MM.1S (cell line): ENCODE measurements at regions not wholly inside any gene's neighbourhood (a gene's known extent, or its start where the extent isn't known, plus 50 kb on each side); places are given as distances from the start of the nearest gene placed in this dataset.

Experiments
- DNase-seq: peaks from one replicate; pipeline ENCODE4 v3.0.0-alpha.2; 2015
- H2AFZ ChIP-seq: fragments of 300-600 bp; sonication (generic); 2 replicates; pipeline ENCODE4 v1.6.0; 2016; ENCODE audit warnings: antibody characterized with exemption, low read length
- H3F3A ChIP-seq: fragments of 300-600 bp; sonication (generic); 2 replicates; pipeline ENCODE4 v1.6.1; 2016; ENCODE audit warnings: mild to moderate bottlenecking, antibody characterized with exemption, low read length, moderate library complexity, mixed read lengths; ENCODE audit not compliant: insufficient read depth
- H3K27ac ChIP-seq: fragments of 300-600 bp; sonication (generic); 2 replicates; pipeline ENCODE4 v1.5.1; 2016; ENCODE audit warnings: mild to moderate bottlenecking, low read length
- H3K27me3 ChIP-seq: fragments of 300-600 bp; sonication (generic); replicated peaks from 2 replicates; pipeline ENCODE4 v1.6.0; 2016; ENCODE audit warnings: low read length; ENCODE audit not compliant: insufficient read depth
- H3K36me3 ChIP-seq: fragments of 300-600 bp; sonication (generic); replicated peaks from 2 replicates; pipeline ENCODE4 v1.6.1; 2016; ENCODE audit warnings: mild to moderate bottlenecking, low read length, mixed read lengths; ENCODE audit not compliant: insufficient read depth
- H3K4me1 ChIP-seq: fragments of 300-600 bp; sonication (generic); 2 replicates; pipeline ENCODE4 v1.6.1; 2016; ENCODE audit warnings: low read length, mixed read lengths
- H3K4me2 ChIP-seq: fragments of 300-600 bp; sonication (generic); 2 replicates; pipeline ENCODE4 v1.6.0; 2016; ENCODE audit warnings: low read depth, low read length
- H3K4me3 ChIP-seq: fragments of 300-600 bp; sonication (generic); 2 replicates; pipeline ENCODE4 v1.5.1; 2016; ENCODE audit warnings: low read length, mixed read lengths
- H3K79me2 ChIP-seq: fragments of 300-600 bp; sonication (generic); 2 replicates; pipeline ENCODE4 v1.6.1; 2016; ENCODE audit warnings: mixed run types, low read length, mixed read lengths
- H3K9ac ChIP-seq: fragments of 300-600 bp; sonication (generic); 2 replicates; pipeline ENCODE4 v1.6.1; 2016; ENCODE audit warnings: low read length, mixed read lengths
- H3K9me2 ChIP-seq: fragments of 300-600 bp; sonication (generic); replicated peaks from 2 replicates; pipeline ENCODE4 v1.6.1; 2016; ENCODE audit warnings: mild to moderate bottlenecking, low read length, mixed read lengths; ENCODE audit not compliant: insufficient read depth
- H3K9me3 ChIP-seq: fragments of 300-600 bp; sonication (generic); replicated peaks from 2 replicates; pipeline ENCODE4 v1.6.1; 2016; ENCODE audit warnings: mild to moderate bottlenecking, low read length, mixed read lengths; ENCODE audit not compliant: insufficient read depth
- H4K20me1 ChIP-seq: fragments of 300-600 bp; sonication (generic); 2 replicates; pipeline ENCODE4 v1.6.1; 2016; ENCODE audit warnings: mild to moderate bottlenecking, low read length, moderate library complexity, mixed read lengths; ENCODE audit not compliant: insufficient read depth
- EZH2 ChIP-seq: fragments of 300-600 bp; sonication (generic); optimal IDR thresholded peaks from 2 replicates; pipeline ENCODE3; 2017; ENCODE audit warnings: low read depth, mild to moderate bottlenecking, antibody characterized with exemption, low read length, mixed read lengths
- EZH2phosphoT487 ChIP-seq: fragments of 300-600 bp; sonication (generic); IDR thresholded peaks from 2 replicates; pipeline ENCODE4 v1.6.1; 2018; ENCODE audit warnings: antibody characterized with exemption, low read length
- TF ChIP-seq, protein P1 (sequence below): fragments of 300-600 bp; sonication (generic); IDR thresholded peaks from 2 replicates; pipeline ENCODE4 v1.5.1; 2016; ENCODE audit warnings: antibody characterized with exemption, low read length, mixed read lengths

DNA sequence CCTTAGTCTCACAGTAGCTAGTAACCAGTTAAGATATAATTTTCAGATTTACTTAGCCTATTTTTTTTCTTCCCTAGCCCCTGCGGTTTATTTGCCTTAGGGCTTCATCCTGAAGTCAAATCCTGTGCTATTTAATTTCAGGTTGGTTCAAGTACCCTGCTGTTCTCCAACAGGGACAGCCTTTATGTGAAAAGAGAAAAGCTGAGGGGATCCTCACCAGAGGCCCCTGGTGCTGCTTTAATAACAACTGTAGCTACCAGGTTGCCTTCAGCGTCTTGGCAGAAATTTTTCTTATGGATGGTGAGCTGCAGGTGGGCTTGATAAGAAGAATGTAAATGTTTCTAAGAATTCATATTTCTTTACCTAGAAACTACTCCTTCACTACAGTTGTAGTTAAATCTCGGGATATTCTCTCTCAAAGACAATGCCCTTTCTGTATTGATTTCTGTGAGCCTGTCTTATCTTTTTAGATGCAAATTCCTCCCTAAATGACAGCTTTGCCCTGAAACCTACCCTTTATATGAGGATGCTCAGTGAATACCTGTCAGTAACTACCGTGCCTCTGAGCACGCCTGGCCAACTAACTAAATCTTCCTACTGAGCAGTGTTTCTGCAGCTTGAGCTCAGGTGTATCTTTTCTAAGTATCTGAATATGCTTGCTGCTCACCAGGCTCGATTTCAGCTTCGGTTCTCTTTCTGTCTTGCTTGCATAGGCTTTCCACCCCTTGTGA is 320.5 kb downstream of the MMUT start:
- Histone ChIP-seq H3F3A (no peaks in the 10 kb centered on the region), H4K20me1 (no peaks in the 10 kb centered on the region), H3K9me3 (no peaks in the 10 kb centered on the region), H3K9ac (no peak overlapping the region), H3K4me1 (no peaks in the 10 kb centered on the region), H3K9me2 (no peaks in the 10 kb centered on the region), H3K4me3 (no peak overlapping the region), H3K79me2 (no peaks in the 10 kb centered on the region), H2AFZ (no peak overlapping the region), H3K36me3 (no peaks in the 10 kb centered on the region), H3K4me2 (no peak overlapping the region), H3K27ac (no peak overlapping the region), H3K27me3 (no peaks in the 10 kb centered on the region)
- TF ChIP-seq, protein P1, sequence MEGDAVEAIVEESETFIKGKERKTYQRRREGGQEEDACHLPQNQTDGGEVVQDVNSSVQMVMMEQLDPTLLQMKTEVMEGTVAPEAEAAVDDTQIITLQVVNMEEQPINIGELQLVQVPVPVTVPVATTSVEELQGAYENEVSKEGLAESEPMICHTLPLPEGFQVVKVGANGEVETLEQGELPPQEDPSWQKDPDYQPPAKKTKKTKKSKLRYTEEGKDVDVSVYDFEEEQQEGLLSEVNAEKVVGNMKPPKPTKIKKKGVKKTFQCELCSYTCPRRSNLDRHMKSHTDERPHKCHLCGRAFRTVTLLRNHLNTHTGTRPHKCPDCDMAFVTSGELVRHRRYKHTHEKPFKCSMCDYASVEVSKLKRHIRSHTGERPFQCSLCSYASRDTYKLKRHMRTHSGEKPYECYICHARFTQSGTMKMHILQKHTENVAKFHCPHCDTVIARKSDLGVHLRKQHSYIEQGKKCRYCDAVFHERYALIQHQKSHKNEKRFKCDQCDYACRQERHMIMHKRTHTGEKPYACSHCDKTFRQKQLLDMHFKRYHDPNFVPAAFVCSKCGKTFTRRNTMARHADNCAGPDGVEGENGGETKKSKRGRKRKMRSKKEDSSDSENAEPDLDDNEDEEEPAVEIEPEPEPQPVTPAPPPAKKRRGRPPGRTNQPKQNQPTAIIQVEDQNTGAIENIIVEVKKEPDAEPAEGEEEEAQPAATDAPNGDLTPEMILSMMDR: no peak
- no peak for TF ChIP-seq EZH2phosphoT487
- TF ChIP-seq EZH2: no peak
- no peak for DNase-seq

DNA sequence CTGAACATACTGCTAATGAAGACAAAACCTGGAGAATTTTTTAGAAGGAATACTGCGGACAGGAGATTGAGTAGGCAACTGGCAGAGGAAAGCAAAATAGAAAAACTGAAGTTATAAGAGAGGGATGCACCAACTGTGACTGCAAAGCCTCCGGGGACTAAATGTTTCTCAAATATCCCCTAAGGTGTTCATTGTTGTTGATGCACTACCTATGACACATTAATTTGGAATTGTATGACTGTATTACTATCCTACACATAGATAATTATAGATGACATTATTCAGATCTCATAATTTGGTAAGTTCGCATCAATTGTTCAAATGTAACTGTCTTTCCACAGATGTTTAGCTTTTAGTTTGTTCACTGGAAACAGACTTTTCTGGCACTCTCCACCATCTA is 341.1 kb downstream of the MMUT start:
- Histone ChIP-seq H3K79me2 (no peaks in the 10 kb centered on the region), H3K9ac (no peak overlapping the region), H3K27me3 (no peaks in the 10 kb centered on the region), H3K27ac (no peak overlapping the region), H3K4me3 (no peak overlapping the region), H3F3A (no peaks in the 10 kb centered on the region), H4K20me1 (no peaks in the 10 kb centered on the region), H2AFZ (no peak overlapping the region), H3K4me1 (no peaks in the 10 kb centered on the region), H3K4me2 (no peak overlapping the region), H3K9me3 (no peaks in the 10 kb centered on the region), H3K9me2 (no peaks in the 10 kb centered on the region), H3K36me3 (no peaks in the 10 kb centered on the region)
- no peak for DNase-seq
- TF ChIP-seq EZH2 (no peak), EZH2phosphoT487 (no peak)
- TF ChIP-seq, protein P1: no peak

DNA sequence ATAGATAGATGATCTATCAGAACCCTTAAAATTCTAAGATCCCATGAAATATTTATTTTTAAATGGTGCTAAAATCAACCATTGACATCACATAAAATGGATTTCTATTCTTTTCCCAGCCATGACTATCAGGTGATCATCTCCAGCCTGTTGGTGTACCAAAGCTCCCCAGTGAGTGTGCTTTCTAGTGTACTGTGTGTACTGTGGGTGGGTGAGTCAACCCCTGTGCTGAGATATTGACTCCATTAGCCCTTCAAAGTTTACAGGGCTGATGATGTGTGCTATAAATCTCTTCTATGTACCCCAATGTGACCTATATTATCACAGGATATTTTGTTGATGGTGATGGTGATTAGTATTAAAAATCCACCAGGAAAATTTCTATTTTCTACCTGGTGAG is 344.6 kb downstream of the MMUT start:
- no peak for DNase-seq
- H3K27ac ChIP-seq: no peak overlapping the region

More for the DNA sequence above, 344.6 kb downstream of the MMUT start:
- H3K27me3 ChIP-seq: no peaks in the 10 kb centered on the region
- TF ChIP-seq, protein P1: no peak
- TF ChIP-seq EZH2: no peak
- no peak for TF ChIP-seq EZH2phosphoT487
- H3K4me1 ChIP-seq: no peaks in the 10 kb centered on the region
- H3K9me3 ChIP-seq: no peaks in the 10 kb centered on the region
- H3K4me2 ChIP-seq: no peak overlapping the region
- H4K20me1 ChIP-seq: no peaks in the 10 kb centered on the region
- H3K4me3 ChIP-seq: no peak overlapping the region
- H3F3A ChIP-seq: no peaks in the 10 kb centered on the region
- H3K9me2 ChIP-seq: no peaks in the 10 kb centered on the region
- no peaks in the 10 kb centered on the region for H3K36me3 ChIP-seq
- H3K9ac ChIP-seq: no peak overlapping the region
- H2AFZ ChIP-seq: no peak overlapping the region
- no peaks in the 10 kb centered on the region for H3K79me2 ChIP-seq
